SK-N-SH treated with all-trans-retinoic acid at 6 μM for 48 hours (cell line): ENCODE measurements at regions not wholly inside any gene's neighbourhood (a gene's known extent, or its start where the extent isn't known, plus 50 kb on each side); places are given as distances from the start of the nearest gene placed in this dataset.

ENCODE experiments used
- CSDC2 ChIP-seq: fragments of 250-450 bp; sonication (Bioruptor Pico); IDR thresholded peaks from 2 replicates; pipeline ENCODE4 v1.5.0; 2020; ENCODE audit warnings: mild to moderate bottlenecking, moderate library complexity
- GLIS3 ChIP-seq: fragments of 250-450 bp; sonication (Bioruptor Pico); IDR thresholded peaks from 2 replicates; pipeline ENCODE4 v1.5.0; 2020; ENCODE audit warnings: mild to moderate bottlenecking, moderate library complexity
- ISL1 ChIP-seq: fragments of 250-450 bp; sonication (Bioruptor Pico); IDR thresholded peaks from 2 replicates; pipeline ENCODE4 v2.1.2; 2022; ENCODE audit warnings: mild to moderate bottlenecking, moderate library complexity
- PATZ1 ChIP-seq: fragments of 250-450 bp; sonication (Bioruptor Pico); IDR thresholded peaks from 2 replicates; pipeline ENCODE4 v1.8.0; 2020; ENCODE audit warnings: mild to moderate bottlenecking, moderate library complexity, borderline replicate concordance
- PPARA ChIP-seq: fragments of 250-450 bp; sonication (Bioruptor Pico); IDR thresholded peaks from 2 replicates; pipeline ENCODE4 v1.5.0; 2020; ENCODE audit warnings: mild to moderate bottlenecking, borderline replicate concordance
- RARB ChIP-seq: fragments of 250-450 bp; sonication (Bioruptor Pico); IDR thresholded peaks from 2 replicates; pipeline ENCODE4 v1.8.0; 2021; ENCODE audit warnings: mild to moderate bottlenecking, moderate library complexity
- SNAI2 ChIP-seq: fragments of 250-450 bp; sonication (Bioruptor Pico); IDR thresholded peaks from 2 replicates; pipeline ENCODE4 v1.5.0; 2020; ENCODE audit warnings: mild to moderate bottlenecking, moderate library complexity
- ZFP30 ChIP-seq: fragments of 450-650 bp; formaldehyde crosslinking; IDR thresholded peaks from 2 replicates; pipeline ENCODE4 v1.5.0; 2022; ENCODE audit warnings: mild to moderate bottlenecking, moderate library complexity
- ZNF70 ChIP-seq: fragments of 450-650 bp; formaldehyde crosslinking; IDR thresholded peaks from 2 replicates; pipeline ENCODE4 v1.5.0; 2020; ENCODE audit warnings: mild to moderate bottlenecking, moderate library complexity
- ZNF8 ChIP-seq: fragments of 450-650 bp; formaldehyde crosslinking; IDR thresholded peaks from 2 replicates; pipeline ENCODE4 v1.5.0; 2020; ENCODE audit warnings: mild to moderate bottlenecking, moderate library complexity

DNA sequence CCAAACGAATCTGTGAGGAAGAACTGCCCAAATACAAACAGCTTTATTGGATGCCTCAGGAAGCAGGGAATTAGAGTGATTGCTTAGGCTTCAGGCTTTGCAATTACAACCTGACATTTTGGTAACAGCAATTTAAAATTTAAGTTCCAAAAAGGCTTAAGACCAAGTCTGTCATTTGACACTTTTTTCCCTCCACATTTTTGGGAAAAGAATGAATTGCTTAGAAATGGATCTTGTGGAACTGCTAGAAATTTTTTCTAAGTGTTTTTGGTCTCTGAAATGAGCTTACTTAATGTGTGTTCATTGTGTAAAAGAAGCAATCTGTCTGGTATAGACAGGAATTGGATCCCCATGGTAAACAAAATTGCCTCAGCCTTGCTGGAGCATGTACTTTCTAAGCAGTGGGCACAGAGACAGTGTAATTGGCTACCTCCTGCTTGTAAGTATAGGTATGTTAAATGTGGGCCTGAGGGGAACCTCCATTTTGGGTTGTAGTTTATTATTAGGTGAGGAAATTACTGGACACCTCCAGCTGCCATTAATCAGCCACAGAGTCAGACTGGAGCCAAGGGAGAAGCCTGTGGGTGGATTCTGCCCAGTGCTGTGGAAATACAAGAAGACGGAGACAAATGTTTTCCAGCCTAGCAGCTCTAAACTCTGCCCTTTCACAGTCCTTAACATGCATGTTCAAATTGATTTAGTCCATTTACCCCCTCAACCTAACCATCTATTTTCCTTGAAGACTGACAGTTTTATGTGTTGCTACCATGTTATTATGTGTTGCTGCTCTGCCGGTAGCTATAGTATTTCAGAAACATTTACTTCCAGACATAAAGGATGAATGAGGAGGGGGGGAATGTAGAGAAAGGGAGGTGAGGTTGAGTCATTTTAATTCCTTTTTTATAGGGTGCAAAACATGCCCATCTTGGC is 473.0 kb downstream of the SPRY1 start:
- TF ChIP-seq ZNF8 (no peak), PATZ1 (CRISPR knock-in tag) (no peak), ISL1 (CRISPR knock-in tag) (no peak), PPARA (CRISPR knock-in tag) (no peak), CSDC2 (CRISPR knock-in tag) (no peak), SNAI2 (CRISPR knock-in tag) (no peak), RARB (CRISPR knock-in tag) (no peak), ZFP30 (CRISPR knock-in tag) (no peak), GLIS3 (CRISPR knock-in tag) (no peak), ZNF70 (CRISPR knock-in tag) (no peak)
